Left hindlimb (tissue), 1 donor: ENCODE measurements at regions not wholly inside any gene's neighbourhood (a gene's known extent, or its start where the extent isn't known, plus 50 kb on each side); places are given as distances from the start of the nearest gene placed in this dataset.

Source experiments
- DNase-seq: peaks from one replicate; pipeline ENCODE4 v3.0.0-alpha.2; 2018

- peak; percentile 53 for DNase-seq
Measured at GRCh38 chr5:173458828-173459609, 130.8 kb upstream of the STC2 start.

GRCh38 chr5:173457482-173457881 is 129.3 kb upstream of the STC2 start:
- peak; percentile 39 for DNase-seq

GRCh38 chr5:173456751-173457171 is 128.5 kb upstream of the STC2 start:
- no peak for DNase-seq

GRCh38 chr5:173456181-173456580 is 128.0 kb upstream of the STC2 start:
- DNase-seq: no peak

- no peak for DNase-seq
Measured at GRCh38 chr5:173455599-173455957, 127.4 kb upstream of the STC2 start.

GRCh38 chr5:173454736-173455598 is 126.8 kb upstream of the STC2 start:
- DNase-seq: peak; percentile 48

GRCh38 chr5:173454361-173454735 is 126.1 kb upstream of the STC2 start:
- DNase-seq: no peak

GRCh38 chr5:173453167-173453566 is 125.0 kb upstream of the STC2 start:
- DNase-seq: no peak

GRCh38 chr5:173452119-173452905 is 124.1 kb upstream of the STC2 start:
- no peak for DNase-seq

GRCh38 chr5:173451651-173452050 is 123.4 kb upstream of the STC2 start:
- DNase-seq: no peak

- DNase-seq: no peak
Measured at GRCh38 chr5:173451031-173451430, 122.8 kb upstream of the STC2 start.

- no peak for DNase-seq
Measured at GRCh38 chr5:173450188-173450587, 122.0 kb upstream of the STC2 start.

GRCh38 chr5:173448856-173449255 is 120.6 kb upstream of the STC2 start:
- DNase-seq: no peak

GRCh38 chr5:173443971-173444370 is 115.8 kb upstream of the STC2 start:
- DNase-seq: no peak

- DNase-seq: no peak
Measured at GRCh38 chr5:173441053-173441628, 112.9 kb upstream of the STC2 start.

GRCh38 chr5:173438951-173439350 is 110.7 kb upstream of the STC2 start:
- DNase-seq: no peak

GRCh38 chr5:173435447-173435846 is 107.2 kb upstream of the STC2 start:
- peak; percentile 41 for DNase-seq

- no peak for DNase-seq
Measured at GRCh38 chr5:173434270-173434669, 106.1 kb upstream of the STC2 start.

- no peak for DNase-seq
Measured at GRCh38 chr5:173430394-173430793, 102.2 kb upstream of the STC2 start.

- DNase-seq: no peak
Measured at GRCh38 chr5:173429489-173430150, 101.4 kb upstream of the STC2 start.

- DNase-seq: no peak
Measured at GRCh38 chr5:173423452-173424117, 95.4 kb upstream of the STC2 start.

GRCh38 chr5:173420108-173420507 is 91.9 kb upstream of the STC2 start:
- no peak for DNase-seq
